H1 (cell line): ENCODE measurements at regions not wholly inside any gene's neighbourhood (a gene's known extent, or its start where the extent isn't known, plus 50 kb on each side); places are given as distances from the start of the nearest gene placed in this dataset.

Experiments
- CTCF ChIA-PET: fragments of 300-600 bp; sonication (Branson Sonifier 250); formaldehyde crosslinking; loops from one replicate; lab custom pipeline; 2021; ENCODE audit not compliant: partially characterized antibody; lab: Charles Lee
- POLR2A ChIA-PET: fragments of 300-600 bp; sonication (Branson Sonifier 250); formaldehyde crosslinking; loops from one replicate; lab custom pipeline; 2021; ENCODE audit warnings: inconsistent platforms; ENCODE audit not compliant: partially characterized antibody; lab: Charles Lee
- DNase-seq, 2 experiments: peaks; one replicate each; pipeline versions ENCODE4 v3.0.0 to v3.0.0-alpha.2; 2010 to 2022; ENCODE audit warnings: low spot score in 2 of 2, low read depth in 1 of 2, mixed read lengths in 1 of 2
- FAIRE-seq: peaks from 2 replicates; lab custom pipeline; 2011; peaks lifted over from hg19 to GRCh38; lab: Jason Lieb, UNC
- H2AFZ ChIP-seq: 2 replicates; pipeline ENCODE4 v1.8.1; 2012; ENCODE audit warnings: low read length, inconsistent platforms
- H2AK5ac ChIP-seq: 2 replicates; pipeline ENCODE4 v1.6.1; 2013; ENCODE audit warnings: low read depth, low read length
- H2BK120ac ChIP-seq: replicated peaks from 2 replicates; pipeline ENCODE3; 2013; ENCODE audit warnings: low read depth, low read length, inconsistent platforms
- H2BK12ac ChIP-seq: 2 replicates; pipeline ENCODE4 v1.6.1; 2013; ENCODE audit warnings: low read depth, low read length
- H2BK15ac ChIP-seq: 2 replicates; pipeline ENCODE4 v1.6.1; 2013; ENCODE audit warnings: low read length
- H2BK20ac ChIP-seq: 2 replicates; pipeline ENCODE4 v1.6.1; 2013; ENCODE audit warnings: low read length
- H2BK5ac ChIP-seq: 2 replicates; pipeline ENCODE4 v1.6.1; 2013; ENCODE audit warnings: low read depth, low read length
- H3K14ac ChIP-seq: 2 replicates; pipeline ENCODE4 v1.6.1; 2013; ENCODE audit warnings: inconsistent platforms; ENCODE audit not compliant: insufficient read length
- H3K18ac ChIP-seq: 2 replicates; pipeline ENCODE4 v1.6.1; 2013; ENCODE audit warnings: low read length; ENCODE audit errors: extremely low read depth
- H3K23ac ChIP-seq: 2 replicates; pipeline ENCODE4 v1.6.1; 2013; ENCODE audit warnings: inconsistent platforms; ENCODE audit not compliant: insufficient read length
- H3K23me2 ChIP-seq: 2 replicates; pipeline ENCODE4 v1.6.1; 2013; ENCODE audit warnings: low read depth, low read length
- H3K27ac ChIP-seq: 2 replicates; pipeline ENCODE4 v1.6.1; 2011; ENCODE audit warnings: low read depth, low read length, inconsistent platforms
- H3K27me3 ChIP-seq, 4 experiments: replicated peaks in 1 of 4; 1 replicate in 1 of 4; 2 replicates in 3 of 4; pipeline versions ENCODE4 v1.6.1 to v1.8.1; 2011 to 2013; ENCODE audit warnings: low read length in 3 of 4, mild to moderate bottlenecking in 3 of 4, inconsistent platforms in 2 of 4, mixed read lengths in 2 of 4, moderate library complexity in 1 of 4; ENCODE audit not compliant: control insufficient read depth in 3 of 4, insufficient read depth in 3 of 4; ENCODE audit errors: extremely low read depth in 1 of 4
- H3K36me3 ChIP-seq, 4 experiments: 2 replicates each; pipeline versions ENCODE4 v1.6.1 to v1.8.1; 2011 to 2013; ENCODE audit warnings: mild to moderate bottlenecking in 4 of 4, low read length in 3 of 4, moderate library complexity in 2 of 4, control low read depth in 1 of 4, inconsistent platforms in 1 of 4; ENCODE audit not compliant: insufficient read depth in 4 of 4, control insufficient read depth in 2 of 4
- H3K4ac ChIP-seq: replicated peaks from 2 replicates; pipeline ENCODE3; 2013; ENCODE audit warnings: low read length, low read depth, mixed read lengths, inconsistent platforms; ENCODE audit not compliant: insufficient read length
- H3K4me1 ChIP-seq, 4 experiments: replicated peaks in 1 of 4; 1 replicate in 1 of 4; 2 replicates in 3 of 4; pipeline versions ENCODE4 v1.6.1 to v1.8.1; 2011 to 2013; ENCODE audit warnings: low read length in 3 of 4, inconsistent platforms in 2 of 4, mixed read lengths in 1 of 4; ENCODE audit not compliant: insufficient read depth in 4 of 4, control insufficient read depth in 3 of 4
- H3K4me2 ChIP-seq, 2 experiments: 2 replicates each; pipeline versions ENCODE4 v1.6.1 to v1.8.1; 2011 to 2013; ENCODE audit warnings: low read depth in 2 of 2, low read length in 2 of 2, control low read depth in 1 of 2, inconsistent platforms in 1 of 2, mild to moderate bottlenecking in 1 of 2; ENCODE audit not compliant: insufficient read depth in 1 of 2
- H3K4me3 ChIP-seq, 4 experiments: fragments of 200-600, 300-600 bp in 1 of 4; sonication (generic), shearing (Covaris generic), sonication (Bioruptor Twin) in 1 of 4; 2 replicates each; pipeline versions ENCODE4 v1.5.1 to v1.8.1; 2011 to 2016; ENCODE audit warnings: low read length in 4 of 4, low read depth in 3 of 4, control low read depth in 2 of 4, inconsistent platforms in 2 of 4, mild to moderate bottlenecking in 2 of 4, mixed read lengths in 1 of 4, moderate library complexity in 1 of 4; ENCODE audit not compliant: insufficient read depth in 2 of 4; ENCODE audit errors: extremely low read depth in 1 of 4
- H3K56ac ChIP-seq: replicated peaks from 2 replicates; pipeline ENCODE3; 2013; ENCODE audit warnings: low read depth, mild to moderate bottlenecking, mixed read lengths, low read length, inconsistent platforms; ENCODE audit not compliant: insufficient read length
- H3K79me1 ChIP-seq: 2 replicates; pipeline ENCODE4 v1.6.1; 2013; ENCODE audit warnings: low read depth, low read length, control low read depth
- H3K79me2 ChIP-seq, 2 experiments: 2 replicates each; pipeline versions ENCODE4 v1.6.1 to v1.8.1; 2012 to 2013; ENCODE audit warnings: low read length in 2 of 2, mild to moderate bottlenecking in 2 of 2, inconsistent platforms in 1 of 2; ENCODE audit not compliant: insufficient read depth in 2 of 2, control insufficient read depth in 1 of 2
- H3K9ac ChIP-seq, 4 experiments: replicated peaks in 1 of 4; 1 replicate in 1 of 4; 2 replicates in 3 of 4; pipeline versions ENCODE4 v1.6.1 to v1.8.1; 2011 to 2013; ENCODE audit warnings: low read depth in 3 of 4, low read length in 3 of 4, control low read depth in 2 of 4, mild to moderate bottlenecking in 2 of 4, moderate library complexity in 2 of 4, inconsistent platforms in 1 of 4; ENCODE audit errors: extremely low read depth in 1 of 4
- H3K9me3 ChIP-seq, 2 experiments: 2 replicates each; pipeline versions ENCODE4 v1.6.1 to v1.8.1; 2012 to 2013; ENCODE audit warnings: mild to moderate bottlenecking in 2 of 2, moderate library complexity in 2 of 2, control low read depth in 1 of 2, inconsistent platforms in 1 of 2, low read depth in 1 of 2, low read length in 1 of 2, mixed read lengths in 1 of 2; ENCODE audit not compliant: insufficient read depth in 2 of 2
- H4K20me1 ChIP-seq, 2 experiments: replicated peaks in 1 of 2; 2 replicates each; pipeline versions ENCODE3 to v1.8.1; 2011 to 2013; ENCODE audit warnings: inconsistent platforms in 2 of 2, low read length in 2 of 2, mild to moderate bottlenecking in 1 of 2; ENCODE audit not compliant: insufficient read depth in 2 of 2, control insufficient read depth in 1 of 2
- H4K5ac ChIP-seq: 2 replicates; pipeline ENCODE4 v1.6.1; 2013; ENCODE audit warnings: low read length, low read depth, mixed read lengths, inconsistent platforms; ENCODE audit not compliant: insufficient read length
- H4K8ac ChIP-seq: 2 replicates; pipeline ENCODE4 v1.8.0; 2013; ENCODE audit warnings: mild to moderate bottlenecking, moderate library complexity, low read length, inconsistent platforms; ENCODE audit not compliant: insufficient read depth; ENCODE audit errors: extremely low read depth
- H4K91ac ChIP-seq: replicated peaks from 2 replicates; pipeline ENCODE3; 2013; ENCODE audit warnings: low read length, mixed read lengths, inconsistent platforms; ENCODE audit not compliant: insufficient read length
- CBX5 ChIP-seq: fragments of 300-800, 300-1000 bp; sonication (generic); IDR thresholded peaks from 2 replicates; pipeline ENCODE4 v1.7.1; 2016; ENCODE audit warnings: antibody characterized with exemption, low read length, low read depth
- CEBPB ChIP-seq: IDR thresholded peaks from 2 replicates; pipeline ENCODE4 v1.6.1; 2012; ENCODE audit warnings: low read depth, low read length
- CREB1 ChIP-seq: IDR thresholded peaks from 2 replicates; pipeline ENCODE4 v1.6.1; 2012; ENCODE audit warnings: inconsistent platforms
- E2F6 ChIP-seq: IDR thresholded peaks from 2 replicates; pipeline ENCODE4 v1.6.1; 2012; ENCODE audit warnings: inconsistent platforms
- GTF2F1 ChIP-seq: IDR thresholded peaks from 2 replicates; pipeline ENCODE4 v1.6.1; 2012; ENCODE audit warnings: low read depth, low read length, improper control_type of control experiment, borderline replicate concordance
- HDAC2 ChIP-seq, 2 experiments: fragments of 300-600 bp in 1 of 2; sonication (generic) in 1 of 2; IDR thresholded peaks; 2 replicates each; pipeline ENCODE4 v1.6.1; 2011 to 2012; ENCODE audit warnings: low read depth in 2 of 2, low read length in 2 of 2, mild to moderate bottlenecking in 2 of 2, moderate library complexity in 2 of 2, borderline replicate concordance in 1 of 2, inconsistent platforms in 1 of 2
- MAX ChIP-seq: IDR thresholded peaks from 2 replicates; pipeline ENCODE4 v1.6.1; 2012; ENCODE audit warnings: inconsistent platforms
- PHF8 ChIP-seq: fragments of 200-600 bp; sonication (generic); conservative IDR thresholded peaks from 2 replicates; pipeline ENCODE4 v1.7.1; 2012; ENCODE audit warnings: low read depth, mild to moderate bottlenecking, inconsistent platforms, low read length, moderate library complexity
- POLR2A ChIP-seq, 2 experiments: IDR thresholded peaks; 1 replicate in 1 of 2; 2 replicates in 1 of 2; pipeline ENCODE4 v1.6.1; 2011; ENCODE audit warnings: low read depth in 2 of 2, low read length in 2 of 2, mild to moderate bottlenecking in 2 of 2; ENCODE audit errors: control extremely low read depth in 1 of 2
- TBP ChIP-seq: IDR thresholded peaks from 2 replicates; pipeline ENCODE4 v1.6.1; 2011; ENCODE audit warnings: low read depth, low read length, improper control_type of control experiment
- TEAD4 ChIP-seq: IDR thresholded peaks from 2 replicates; pipeline ENCODE4 v1.6.1; 2012; ENCODE audit warnings: low read depth, low read length, inconsistent platforms, mixed read lengths
- YY1 ChIP-seq: IDR thresholded peaks from 2 replicates; pipeline ENCODE4 v1.6.1; 2011; ENCODE audit warnings: low read depth, mild to moderate bottlenecking, low read length
- WGBS, 2 experiments: shearing (Covaris generic) in 1 of 2; methylation state at CpG; one replicate each; pipeline versions ENCODE4 v1.1.6 to v1.1.7; 2013 to 2015; ENCODE audit warnings: low lambda C conversion rate in 2 of 2, mixed read lengths in 2 of 2, inconsistent platforms in 1 of 2, low coverage in 1 of 2, missing lambda C conversion rate in 1 of 2; ENCODE audit not compliant: insufficient replicate concordance in 2 of 2, insufficient coverage in 1 of 2, insufficient read length in 1 of 2; ENCODE audit errors: extremely low coverage in 1 of 2, missing lambda C conversion rate in 1 of 2; 5-methylcytosine and 5-hydroxymethylcytosine counted together

GRCh38 chr11:71332046-71332445 is 79.7 kb upstream of the SHANK2 start:
- Histone ChIP-seq H4K20me1 (no peaks in the 10 kb centered on the region), H3K4me3 (no peak overlapping the region), H2BK12ac (no peak overlapping the region), H4K5ac (no peak overlapping the region)
- TF ChIP-seq TBP (no peak), E2F6 (no peak), CEBPB (no peak), CBX5 (no peak), PHF8 (no peak), YY1 (no peak), TEAD4 (no peak), HDAC2 (IDR thresholded peaks at IDR 0.05; ENCODE audit: borderline replicate concordance in 1 of 2, low read depth in 2 of 2, low read length in 2 of 2) (no peak), GTF2F1 (no peak), MAX (no peak), CREB1 (no peak), POLR2A (IDR thresholded peaks at IDR 0.05; ENCODE audit: control extremely low read depth in 1 of 2, low read depth in 2 of 2, low read length in 2 of 2) (no peak)
- TF ChIP-seq, all 59 proteins: peak for 0
- H2AFZ ChIP-seq = no peak overlapping the region
- no peak overlapping the region for H3K4ac ChIP-seq
- no peak overlapping the region for H2BK20ac ChIP-seq
- H3K9me3 ChIP-seq = peaks cover 33 to 39% of the 10 kb centered on the region in 2 experiments
- no peak overlapping the region for H2BK15ac ChIP-seq
- no peaks in the 10 kb centered on the region for H3K36me3 ChIP-seq
- no peak overlapping the region for H3K23ac ChIP-seq
- no peak overlapping the region for H2BK5ac ChIP-seq
- H3K23me2 ChIP-seq = no peaks in the 10 kb centered on the region
- no peaks in the 10 kb centered on the region for H3K79me1 ChIP-seq
- 89% methylated on average over 3 of the region's 3 CpGs; no CpG with 5 or more reads in 1 of the 2 experiments for WGBS, 2 experiments
- H2AK5ac ChIP-seq = no peak overlapping the region
- no peak for FAIRE-seq
- no peak overlapping the region for H2BK120ac ChIP-seq
- POLR2A ChIA-PET = interaction anchor here (1.5 kb wide), 1 partner anchor 12 kb away, joined by 3 read pairs; no protein-coding TSS in a partner anchor
- H3K4me1 ChIP-seq = no peaks in the 10 kb centered on the region
- H4K91ac ChIP-seq = no peak overlapping the region
- H3K79me2 ChIP-seq = no peaks in the 10 kb centered on the region
- H3K9ac ChIP-seq = no peak overlapping the region
- no peak overlapping the region for H3K56ac ChIP-seq
- no peak for DNase-seq
- H3K4me2 ChIP-seq = no peak overlapping the region
- H3K27me3 ChIP-seq = 0 out of 7 replicates have a peak, but pooled peaks cover 0 to 3% (median 0%) of the 10 kb centered on the region in 4 experiments
- no peak overlapping the region for H3K27ac ChIP-seq
- no peak overlapping the region for H3K14ac ChIP-seq
- H4K8ac ChIP-seq = no peak overlapping the region
- CTCF ChIA-PET = interaction anchor here (3.3 kb wide), 1 partner anchor 11 kb away, joined by 10 read pairs; no protein-coding TSS in a partner anchor
- no peak overlapping the region for H3K18ac ChIP-seq
